SH-SY5Y (cell line): ENCODE measurements at regions not wholly inside any gene's neighbourhood (a gene's known extent, or its start where the extent isn't known, plus 50 kb on each side); places are given as distances from the start of the nearest gene placed in this dataset.

Source experiments
- GATA2 ChIP-seq: IDR thresholded peaks from 2 replicates; pipeline ENCODE4 v1.6.1; 2011; ENCODE audit warnings: mild to moderate bottlenecking, low read depth, low read length
- GATA3 ChIP-seq: IDR thresholded peaks from 2 replicates; pipeline ENCODE4 v1.6.1; 2011; ENCODE audit warnings: low read depth, mild to moderate bottlenecking, low read length, moderate library complexity

DNA sequence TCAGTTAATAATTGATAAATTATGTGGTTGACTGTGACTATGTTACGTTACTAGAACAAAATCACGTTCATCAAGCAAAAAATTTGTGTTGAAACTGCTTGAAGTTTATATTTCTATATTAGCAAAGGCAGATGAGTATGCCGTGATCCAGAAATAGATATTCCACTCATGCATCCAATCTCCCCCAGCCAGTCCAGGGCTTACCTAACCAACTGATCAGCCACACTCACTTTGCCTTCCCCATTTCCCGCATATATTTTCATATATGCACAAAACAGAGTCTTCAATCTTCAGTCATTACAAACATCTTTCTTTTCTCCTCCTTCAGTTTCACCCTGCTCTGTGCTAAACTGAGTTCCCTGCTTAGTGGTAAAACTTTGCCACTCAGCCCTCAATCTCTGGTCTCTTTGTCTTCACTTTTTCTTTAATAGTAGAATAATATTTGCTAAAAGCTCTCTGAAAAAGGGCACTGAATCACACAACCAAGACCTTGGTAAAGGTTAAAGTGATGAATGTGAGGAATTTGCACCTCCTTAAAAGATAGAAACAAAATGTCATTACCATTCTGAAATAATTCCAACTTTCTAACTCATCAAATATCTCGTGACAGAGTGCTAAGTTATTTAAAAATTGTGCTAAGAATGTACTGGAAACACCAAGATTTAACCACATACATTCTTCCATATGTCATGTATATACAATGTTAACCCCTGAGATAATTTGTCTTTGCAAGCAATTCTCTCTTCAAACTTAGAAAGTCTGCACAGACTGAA lies 893.2 kb upstream of the CRIM1 start:
- no peak for TF ChIP-seq GATA3
- no peak for TF ChIP-seq GATA2

DNA sequence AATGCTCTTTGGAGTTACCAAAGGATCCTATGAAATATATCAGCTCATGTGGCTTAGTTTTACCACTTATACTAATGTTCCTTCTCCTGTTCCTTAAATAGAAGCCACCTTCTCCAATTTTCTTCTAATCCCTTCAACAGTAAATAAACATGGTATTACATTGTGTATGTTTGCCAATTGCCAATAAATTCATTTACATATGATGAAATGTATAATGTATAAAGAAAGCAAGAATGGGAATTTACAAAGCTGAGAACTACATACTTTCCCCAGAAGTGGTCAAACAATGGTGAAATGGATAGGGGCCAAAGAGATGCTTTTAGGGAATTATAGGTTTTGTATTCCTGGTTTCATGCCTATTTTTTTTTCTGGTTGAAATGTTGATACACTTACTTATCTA lies 894.2 kb upstream of the CRIM1 start:
- no peak for TF ChIP-seq GATA2

DNA sequence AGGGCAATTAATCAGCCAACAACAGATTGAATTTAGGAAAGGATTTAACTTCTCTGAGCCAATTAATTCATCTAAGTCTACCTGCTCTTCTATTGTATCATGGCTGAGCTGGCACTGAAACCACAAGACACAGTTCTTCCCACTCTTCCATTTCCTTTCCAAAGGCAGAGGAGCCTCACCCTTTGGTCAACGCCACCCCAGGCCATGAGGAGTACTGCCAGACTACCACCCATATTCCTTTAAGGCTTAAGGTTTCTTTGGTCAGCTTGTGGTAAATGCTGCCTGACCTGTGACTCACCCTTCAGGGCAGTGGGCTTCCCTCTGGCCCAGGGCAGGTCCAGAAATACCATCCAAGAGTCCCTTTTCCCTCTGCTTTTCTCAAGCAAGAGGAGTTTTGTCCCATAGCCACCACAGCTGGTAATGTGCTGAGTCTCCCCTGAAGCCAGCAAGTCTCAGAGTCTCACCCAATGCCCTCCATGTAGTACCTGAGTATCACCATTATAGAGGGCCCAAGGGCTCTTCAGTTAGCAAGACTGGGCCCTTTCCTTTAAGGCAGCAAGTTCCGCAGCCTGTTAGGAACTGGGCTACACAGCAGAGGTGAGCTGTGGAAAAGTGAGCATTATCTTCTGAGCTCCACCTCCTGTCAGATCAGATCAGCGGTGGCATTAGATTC lies 900.5 kb upstream of the CRIM1 start:
- TF ChIP-seq GATA3 (no peak), GATA2 (no peak)

DNA sequence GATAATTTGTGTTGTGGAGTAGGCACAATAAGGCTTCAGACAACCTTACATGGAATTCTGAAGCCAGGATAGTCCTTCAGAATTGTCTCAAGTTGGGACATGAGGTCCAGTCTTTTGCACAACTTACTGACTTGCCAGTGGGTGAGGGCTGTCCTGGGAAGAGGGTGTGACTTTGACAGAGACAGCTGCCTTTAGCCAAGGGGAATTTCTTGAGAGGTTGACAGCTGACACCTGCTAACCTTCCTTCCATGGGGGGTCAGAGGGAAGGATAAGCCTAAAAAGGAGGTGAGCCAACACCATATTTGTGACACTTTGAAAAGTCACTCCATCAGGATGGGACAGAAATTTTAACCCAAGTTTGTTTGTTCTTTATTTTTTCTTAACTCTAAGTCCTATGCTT lies 907.8 kb upstream of the CRIM1 start:
- TF ChIP-seq GATA3 (no peak), GATA2 (no peak)

- TF ChIP-seq GATA2 (no peak), GATA3 (no peak)
Observed at GRCh38 chr2:35447215-35447614, 908.4 kb upstream of the CRIM1 start.

- no peak for TF ChIP-seq GATA2
- no peak for TF ChIP-seq GATA3
Observed at GRCh38 chr2:35443087-35443486, 912.5 kb upstream of the CRIM1 start.

- TF ChIP-seq GATA2 = no peak
Observed at GRCh38 chr2:35428548-35428947, 927.0 kb upstream of the CRIM1 start.

DNA sequence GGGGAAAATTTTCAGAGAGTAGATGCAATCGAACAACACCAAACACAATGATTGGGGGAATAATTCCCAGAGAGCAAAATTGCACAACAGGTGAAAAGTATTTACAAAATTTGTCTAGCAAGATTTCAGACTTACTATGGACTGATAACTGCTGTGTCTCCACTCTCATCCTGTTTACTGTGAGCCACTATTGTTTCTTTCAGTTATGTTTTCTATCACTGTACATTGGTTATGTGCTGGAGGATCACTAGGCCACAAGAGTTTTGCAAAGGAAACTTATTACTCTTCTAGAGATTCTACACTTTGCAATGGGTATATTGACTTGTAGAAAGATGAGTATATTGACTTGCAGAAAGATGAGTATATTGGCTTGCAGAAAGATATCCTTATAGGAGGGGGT lies 934.1 kb upstream of the CRIM1 start:
- no peak for TF ChIP-seq GATA3
- no peak for TF ChIP-seq GATA2

DNA sequence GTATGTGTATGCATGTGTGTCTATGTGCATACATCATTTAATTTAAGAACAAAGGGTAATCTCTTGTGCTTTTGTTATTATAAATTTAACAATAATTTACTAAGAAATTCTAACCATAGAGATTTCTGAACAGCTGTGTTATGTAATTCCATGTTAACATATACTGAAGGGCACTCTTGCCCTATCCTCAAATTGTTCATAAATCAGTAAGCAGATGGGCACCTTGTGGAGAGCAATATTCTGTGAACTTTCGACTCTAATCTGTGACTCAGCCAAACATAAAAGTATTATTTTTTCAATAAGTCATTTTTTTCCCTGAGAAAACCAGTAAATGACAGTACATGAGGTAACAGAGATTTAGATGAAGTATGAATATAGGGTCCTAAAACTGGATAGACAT lies 938.3 kb upstream of the CRIM1 start:
- TF ChIP-seq GATA2 = no peak
- no peak for TF ChIP-seq GATA3

- TF ChIP-seq GATA3 (no peak), GATA2 (no peak)
Observed at GRCh38 chr2:35416391-35417140, 939.0 kb upstream of the CRIM1 start.

DNA sequence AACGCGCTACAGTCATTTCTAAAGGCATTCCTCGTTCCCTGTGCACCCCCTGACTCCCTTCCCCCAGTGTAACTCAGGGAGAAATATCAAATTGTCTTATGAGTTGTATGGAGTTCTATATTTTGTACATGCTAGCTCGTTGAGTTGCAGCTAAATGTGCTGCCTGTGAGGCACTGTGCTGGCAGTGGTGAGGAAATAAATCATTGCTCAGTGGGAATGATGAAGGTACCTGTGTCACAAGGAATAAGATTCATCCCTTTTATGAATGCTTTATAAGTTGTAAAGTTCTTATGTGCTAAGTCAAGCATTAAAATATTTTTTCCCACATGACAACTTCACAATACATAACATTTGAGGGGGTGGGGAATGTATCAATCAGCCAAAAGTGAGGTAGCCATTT lies 939.6 kb upstream of the CRIM1 start:
- no peak for TF ChIP-seq GATA3
- TF ChIP-seq GATA2 = no peak

GRCh38 chr2:35415282-35415681 lies 940.3 kb upstream of the CRIM1 start:
- no peak for TF ChIP-seq GATA2
- TF ChIP-seq GATA3 = no peak

DNA sequence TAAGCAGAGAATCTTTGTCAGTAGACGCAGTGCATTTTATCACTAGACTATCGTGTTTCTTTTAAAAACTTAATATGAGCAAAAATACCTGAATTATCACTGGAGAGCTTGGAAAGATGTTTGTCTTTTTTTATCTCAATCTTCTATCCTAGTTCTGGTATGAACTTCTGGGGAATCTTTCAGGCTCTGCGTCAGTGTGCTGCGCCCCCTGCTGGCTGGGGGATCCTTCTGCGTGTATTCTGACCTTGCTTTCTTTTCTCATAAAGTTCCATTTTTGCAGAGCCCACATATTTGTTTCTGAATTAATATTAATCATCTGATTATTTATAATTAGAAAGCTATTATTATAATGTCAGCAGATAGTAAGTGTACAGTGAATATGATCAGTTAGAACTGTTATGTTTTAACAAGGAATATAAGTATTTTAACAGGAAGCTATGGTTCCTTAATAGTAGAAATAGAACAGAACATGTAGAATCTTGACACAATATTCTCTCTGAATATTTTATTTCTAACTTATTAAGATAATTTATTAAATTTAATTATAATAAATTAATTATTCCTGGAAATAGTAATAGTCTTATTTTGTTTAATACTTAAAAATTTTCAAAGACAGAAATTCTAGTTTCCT lies 945.0 kb upstream of the CRIM1 start:
- no peak for TF ChIP-seq GATA2
- TF ChIP-seq GATA3 = no peak

GRCh38 chr2:35409762-35410161 lies 945.8 kb upstream of the CRIM1 start:
- TF ChIP-seq GATA2 (no peak), GATA3 (no peak)
